ENCODE measurements at regions not wholly inside any gene's neighbourhood (a gene's known extent, or its start where the extent isn't known, plus 50 kb on each side); places are given as distances from the start of the nearest gene placed in this dataset.
"Not testable (repeated sequence)": the region's sequence is repeated elsewhere in the genome, so short reads cannot be mapped to it uniquely, and the experiment has no call there.

DNA sequence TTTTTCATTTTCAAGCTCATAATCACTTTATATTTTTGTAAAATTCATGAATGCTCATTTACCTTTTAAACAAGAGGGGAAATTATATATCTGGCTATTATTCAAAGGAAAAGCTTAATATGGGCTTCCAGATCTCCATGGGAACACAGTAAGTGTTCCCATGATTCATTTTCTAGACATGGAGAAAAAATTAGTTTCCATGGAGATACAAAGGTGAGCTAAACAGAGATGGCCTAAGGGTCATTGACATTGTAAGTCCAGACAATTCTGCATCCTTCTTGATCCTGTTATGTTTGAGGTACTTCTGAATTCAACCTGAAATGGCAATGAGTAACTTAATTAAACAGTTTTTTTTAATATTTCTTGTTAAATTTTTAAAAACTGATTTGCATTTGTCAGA lies 341.4 kb upstream of the PRR16 start:
- DNase-seq (ENCODE audit: low spot score), result no peak
- Histone ChIP-seq H3K4me1 (ENCODE audit: control insufficient read depth in 2 of 2, insufficient read depth in 1 of 2, low read depth in 1 of 2, low read length in 2 of 2) (no peaks in the 10 kb centered on the region), H3K18ac (ENCODE audit: low read length) (no peak overlapping the region), H3K9me3 (replicated peaks in 1 of 2; ENCODE audit: control insufficient read depth in 2 of 2, insufficient read depth in 1 of 2, low read depth in 1 of 2, low read length in 2 of 2) (no peaks in the 10 kb centered on the region), H3K79me1 (ENCODE audit: low read depth, low read length) (no peaks in the 10 kb centered on the region), H4K8ac (ENCODE audit: low read depth, low read length) (no peak overlapping the region), H2BK5ac (ENCODE audit: low read length) (no peak overlapping the region), H3K4ac (ENCODE audit: low read length) (no peak overlapping the region), H3K9ac (ENCODE audit: low read depth, low read length, poor library complexity) (no peak overlapping the region), H3K23ac (ENCODE audit: low read depth, low read length, poor library complexity) (no peak overlapping the region), H4K91ac (ENCODE audit: low read depth, low read length, poor library complexity) (no peak overlapping the region), H3K4me3 (ENCODE audit: low read length in 2 of 2) (no peak overlapping the region), H3K4me2 (ENCODE audit: insufficient read depth, low read length, poor library complexity, severe bottlenecking) (no peak overlapping the region), H3K27ac (replicated peaks; ENCODE audit: low read length) (no peak overlapping the region), H3K27me3 (ENCODE audit: control insufficient read depth in 3 of 3, insufficient read depth in 3 of 3, low read depth in 1 of 3, low read length in 3 of 3) (no peaks in the 10 kb centered on the region), H2AK5ac (ENCODE audit: low read depth, low read length) (no peak overlapping the region), H3K14ac (ENCODE audit: low read length) (no peak overlapping the region), H3K36me3 (replicated peaks in 1 of 2; ENCODE audit: control insufficient read depth in 2 of 2, insufficient read depth in 2 of 2, low read length in 2 of 2) (no peaks in the 10 kb centered on the region), H2BK12ac (ENCODE audit: low read length) (no peak overlapping the region), H2BK120ac (ENCODE audit: low read depth, low read length) (no peak overlapping the region), H2AFZ (ENCODE audit: low read length) (no peak overlapping the region), H2BK15ac (ENCODE audit: low read length) (no peak overlapping the region)

- Histone ChIP-seq H3K4ac (ENCODE audit: low read length) (no peak overlapping the region), H3K27me3 (ENCODE audit: control insufficient read depth in 3 of 3, insufficient read depth in 3 of 3, low read depth in 1 of 3, low read length in 3 of 3) (no peaks in the 10 kb centered on the region), H2AK5ac (ENCODE audit: low read depth, low read length) (no peak overlapping the region), H3K9me3 (replicated peaks in 1 of 2; ENCODE audit: control insufficient read depth in 2 of 2, insufficient read depth in 1 of 2, low read depth in 1 of 2, low read length in 2 of 2) (no peaks in the 10 kb centered on the region), H2BK15ac (ENCODE audit: low read length) (no peak overlapping the region), H2BK5ac (ENCODE audit: low read length) (no peak overlapping the region), H3K23ac (ENCODE audit: low read depth, low read length, poor library complexity) (no peak overlapping the region), H3K14ac (ENCODE audit: low read length) (no peak overlapping the region), H3K79me1 (ENCODE audit: low read depth, low read length) (no peaks in the 10 kb centered on the region), H3K36me3 (replicated peaks in 1 of 2; ENCODE audit: control insufficient read depth in 2 of 2, insufficient read depth in 2 of 2, low read length in 2 of 2) (no peaks in the 10 kb centered on the region), H3K9ac (ENCODE audit: low read depth, low read length, poor library complexity) (no peak overlapping the region), H3K18ac (ENCODE audit: low read length) (no peak overlapping the region), H2BK12ac (ENCODE audit: low read length) (no peak overlapping the region), H2AFZ (ENCODE audit: low read length) (no peak overlapping the region), H4K8ac (ENCODE audit: low read depth, low read length) (no peak overlapping the region), H2BK120ac (ENCODE audit: low read depth, low read length) (no peak overlapping the region), H3K4me1 (ENCODE audit: control insufficient read depth in 2 of 2, insufficient read depth in 1 of 2, low read depth in 1 of 2, low read length in 2 of 2) (no peaks in the 10 kb centered on the region), H3K4me2 (ENCODE audit: insufficient read depth, low read length, poor library complexity, severe bottlenecking) (no peak overlapping the region), H3K4me3 (ENCODE audit: low read length in 2 of 2) (no peak overlapping the region), H4K91ac (ENCODE audit: low read depth, low read length, poor library complexity) (no peak overlapping the region), H3K27ac (replicated peaks; ENCODE audit: low read length) (no peak overlapping the region)
- DNase-seq (ENCODE audit: low spot score), result no peak
- no CpG with 5 or more reads among the region's 1 CpG for WGBS, 2 donors (ENCODE audit: extremely low coverage in 2 of 2, insufficient read length in 2 of 2, insufficient replicate concordance in 1 of 2)
Observed at GRCh38 chr5:120124031-120124430, 340.1 kb upstream of the PRR16 start.

DNA sequence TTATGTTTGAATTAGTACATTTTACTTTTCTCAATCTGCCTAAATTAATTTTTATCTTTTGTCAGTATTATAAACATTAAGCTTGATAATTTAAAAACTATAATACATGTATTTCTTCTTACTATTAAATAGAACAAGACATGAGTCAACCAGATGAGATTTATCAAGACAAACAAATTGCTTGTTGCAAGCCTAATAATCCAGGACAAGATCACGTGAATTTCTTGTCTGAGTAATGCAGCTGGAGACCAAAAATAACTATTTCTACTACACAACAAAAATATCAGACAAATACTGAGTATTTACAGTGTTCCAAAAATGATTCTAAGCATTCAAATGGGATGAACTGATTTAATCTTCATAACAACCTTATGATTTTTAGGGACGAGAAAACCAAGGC lies 339.1 kb upstream of the PRR16 start:
- Histone ChIP-seq H3K27me3 (ENCODE audit: control insufficient read depth in 3 of 3, insufficient read depth in 3 of 3, low read depth in 1 of 3, low read length in 3 of 3) (no peaks in the 10 kb centered on the region), H3K4me2 (ENCODE audit: insufficient read depth, low read length, poor library complexity, severe bottlenecking) (no peak overlapping the region), H3K18ac (ENCODE audit: low read length) (no peak overlapping the region), H3K36me3 (replicated peaks in 1 of 2; ENCODE audit: control insufficient read depth in 2 of 2, insufficient read depth in 2 of 2, low read length in 2 of 2) (no peaks in the 10 kb centered on the region), H3K4me1 (ENCODE audit: control insufficient read depth in 2 of 2, insufficient read depth in 1 of 2, low read depth in 1 of 2, low read length in 2 of 2) (no peaks in the 10 kb centered on the region), H2AK5ac (ENCODE audit: low read depth, low read length) (no peak overlapping the region), H3K4ac (ENCODE audit: low read length) (no peak overlapping the region), H3K14ac (ENCODE audit: low read length) (no peak overlapping the region), H4K8ac (ENCODE audit: low read depth, low read length) (no peak overlapping the region), H3K23ac (ENCODE audit: low read depth, low read length, poor library complexity) (no peak overlapping the region), H2BK120ac (ENCODE audit: low read depth, low read length) (no peak overlapping the region), H3K79me1 (ENCODE audit: low read depth, low read length) (no peaks in the 10 kb centered on the region), H3K9ac (ENCODE audit: low read depth, low read length, poor library complexity) (no peak overlapping the region), H3K4me3 (ENCODE audit: low read length in 2 of 2) (no peak overlapping the region), H2BK15ac (ENCODE audit: low read length) (no peak overlapping the region), H3K27ac (replicated peaks; ENCODE audit: low read length) (no peak overlapping the region), H2BK12ac (ENCODE audit: low read length) (no peak overlapping the region), H3K9me3 (replicated peaks in 1 of 2; ENCODE audit: control insufficient read depth in 2 of 2, insufficient read depth in 1 of 2, low read depth in 1 of 2, low read length in 2 of 2) (no peaks in the 10 kb centered on the region), H2AFZ (ENCODE audit: low read length) (no peak overlapping the region), H4K91ac (ENCODE audit: low read depth, low read length, poor library complexity) (no peak overlapping the region), H2BK5ac (ENCODE audit: low read length) (no peak overlapping the region)
- DNase-seq (ENCODE audit: low spot score), result no peak
- WGBS, 2 donors (ENCODE audit: extremely low coverage in 2 of 2, insufficient read length in 2 of 2, insufficient replicate concordance in 1 of 2), result no CpG with 5 or more reads among the region's 2 CpGs

DNA sequence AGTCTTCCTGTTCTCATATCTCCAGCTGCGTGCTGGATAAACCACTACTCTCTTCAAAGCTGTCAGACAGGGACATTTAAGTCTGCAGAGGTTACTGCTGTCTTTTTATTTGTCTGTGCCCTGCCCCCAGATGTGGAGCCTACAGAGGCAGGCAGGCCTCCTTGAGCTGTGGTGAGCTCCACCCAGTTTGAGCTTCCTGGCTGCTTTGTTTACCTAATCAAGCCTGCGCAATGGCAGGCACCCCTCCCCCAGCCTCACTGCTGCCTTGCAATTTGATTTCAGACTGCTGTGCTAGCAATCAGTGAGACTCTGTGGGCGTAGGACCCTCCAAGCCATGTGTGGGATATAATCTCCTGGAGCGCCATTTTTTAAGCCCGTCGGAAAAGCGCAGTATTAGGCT lies 331.8 kb upstream of the PRR16 start:
- H3K18ac ChIP-seq (ENCODE audit: low read length); DNase-seq (ENCODE audit: low spot score): not testable (repeated sequence)
- no CpG with 5 or more reads among the region's 7 CpGs for WGBS, 2 donors (ENCODE audit: extremely low coverage in 2 of 2, insufficient read length in 2 of 2, insufficient replicate concordance in 1 of 2)

More for the DNA sequence above, 331.8 kb upstream of the PRR16 start:
- not testable (repeated sequence) for H3K4me1 ChIP-seq (ENCODE audit: control insufficient read depth in 2 of 2, insufficient read depth in 1 of 2, low read depth in 1 of 2, low read length in 2 of 2); H2BK5ac ChIP-seq (ENCODE audit: low read length); H4K8ac ChIP-seq (ENCODE audit: low read depth, low read length); H2BK120ac ChIP-seq (ENCODE audit: low read depth, low read length); H3K9ac ChIP-seq (ENCODE audit: low read depth, low read length, poor library complexity); H4K91ac ChIP-seq (ENCODE audit: low read depth, low read length, poor library complexity); H3K23ac ChIP-seq (ENCODE audit: low read depth, low read length, poor library complexity); H2AK5ac ChIP-seq (ENCODE audit: low read depth, low read length); H2BK12ac ChIP-seq (ENCODE audit: low read length); H3K27ac ChIP-seq (replicated peaks; ENCODE audit: low read length); H3K79me1 ChIP-seq (ENCODE audit: low read depth, low read length); H3K4ac ChIP-seq (ENCODE audit: low read length); H3K9me3 ChIP-seq (replicated peaks in 1 of 2; ENCODE audit: control insufficient read depth in 2 of 2, insufficient read depth in 1 of 2, low read depth in 1 of 2, low read length in 2 of 2); H3K4me3 ChIP-seq (ENCODE audit: low read length in 2 of 2); H2BK15ac ChIP-seq (ENCODE audit: low read length); H3K36me3 ChIP-seq (replicated peaks in 1 of 2; ENCODE audit: control insufficient read depth in 2 of 2, insufficient read depth in 2 of 2, low read length in 2 of 2); H3K27me3 ChIP-seq (ENCODE audit: control insufficient read depth in 3 of 3, insufficient read depth in 3 of 3, low read depth in 1 of 3, low read length in 3 of 3); H3K14ac ChIP-seq (ENCODE audit: low read length); H3K4me2 ChIP-seq (ENCODE audit: insufficient read depth, low read length, poor library complexity, severe bottlenecking)
- peak overlapping the region; percentile 80 for H2AFZ ChIP-seq (ENCODE audit: low read length)

Measured in neuronal stem cell (in vitro differentiated cells).